ENCODE measurements at regions not wholly inside any gene's neighbourhood (a gene's known extent, or its start where the extent isn't known, plus 50 kb on each side); places are given as distances from the start of the nearest gene placed in this dataset.

- no peaks in the 10 kb centered on the region for H3K9me3 ChIP-seq (ENCODE audit: control insufficient read depth in 1 of 2, low read length in 2 of 2)
- H3K27me3 Mint-ChIP-seq = no peaks in the 10 kb centered on the region
- ChIA-PET CTCF (ENCODE audit: partially characterized antibody) (no interaction called here), POLR2A (ENCODE audit: partially characterized antibody) (no interaction called here)
- no peaks in the 10 kb centered on the region for H3K4me1 ChIP-seq (ENCODE audit: insufficient read depth, low read length)
- DNase-seq = no peak
- no peaks in the 10 kb centered on the region for H3K36me3 Mint-ChIP-seq
- H3K36me3 ChIP-seq (ENCODE audit: insufficient read depth, low read length) = no peaks in the 10 kb centered on the region
- no peak overlapping the region for H3K4me3 ChIP-seq (ENCODE audit: low read length in 2 of 2)
- H3K27ac Mint-ChIP-seq = no peak overlapping the region
- peaks cover 0 to 12% (median 3%) of the 10 kb centered on the region in 8 donors for H3K9me3 Mint-ChIP-seq
- intact Hi-C loops (cut with micrococcal nuclease) = no loop called here
- no peak overlapping the region for H3K27ac ChIP-seq (ENCODE audit: low read depth, low read length)
- H3K4me1 Mint-ChIP-seq = no peaks in the 10 kb centered on the region
- no peaks in the 10 kb centered on the region for H3K27me3 ChIP-seq (ENCODE audit: insufficient read depth, low read length)
- no peak overlapping the region for H3K4me3 Mint-ChIP-seq
Observed at GRCh38 chr4:30941641-30942040, 221.5 kb downstream of the PCDH7 start.

DNA sequence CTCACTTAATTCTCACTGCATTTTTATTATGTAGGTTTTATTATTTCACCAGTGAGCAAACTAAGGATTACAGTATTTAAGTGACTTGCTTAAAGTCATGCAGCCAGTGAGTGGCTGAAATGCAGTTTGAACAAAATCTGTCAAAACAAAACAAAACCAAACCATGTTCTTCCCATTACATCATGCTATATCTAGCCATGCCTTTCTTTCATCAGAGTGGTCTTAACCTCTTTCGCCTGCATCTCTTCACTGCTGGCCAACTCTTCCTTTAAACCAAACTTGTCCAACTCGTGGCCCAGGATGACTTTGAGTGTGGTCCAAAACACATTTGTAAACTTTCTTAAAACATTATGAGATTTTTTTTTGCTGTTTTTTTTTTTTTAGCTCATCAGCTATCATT lies 223.2 kb downstream of the PCDH7 start:
- Histone ChIP-seq H3K4me1 (ENCODE audit: insufficient read depth, low read length) (no peaks in the 10 kb centered on the region), H3K9me3 (ENCODE audit: control insufficient read depth in 1 of 2, low read length in 2 of 2) (no peaks in the 10 kb centered on the region), H3K27me3 (ENCODE audit: insufficient read depth, low read length) (no peaks in the 10 kb centered on the region), H3K27ac (ENCODE audit: low read depth, low read length) (no peak overlapping the region), H3K4me3 (ENCODE audit: low read length in 2 of 2) (no peak overlapping the region), H3K36me3 (ENCODE audit: insufficient read depth, low read length) (no peaks in the 10 kb centered on the region)
- ChIA-PET CTCF (ENCODE audit: partially characterized antibody) (no interaction called here), POLR2A (ENCODE audit: partially characterized antibody) (no interaction called here)
- Mint-ChIP-seq H3K9me3 (peaks cover 0 to 12% (median 5%) of the 10 kb centered on the region in 8 donors), H3K36me3 (no peaks in the 10 kb centered on the region), H3K4me3 (no peak overlapping the region), H3K27ac (no peak overlapping the region), H3K4me1 (no peaks in the 10 kb centered on the region), H3K27me3 (no peaks in the 10 kb centered on the region)
- DNase-seq = no peak
- intact Hi-C loops (cut with micrococcal nuclease) = no loop called here

DNA sequence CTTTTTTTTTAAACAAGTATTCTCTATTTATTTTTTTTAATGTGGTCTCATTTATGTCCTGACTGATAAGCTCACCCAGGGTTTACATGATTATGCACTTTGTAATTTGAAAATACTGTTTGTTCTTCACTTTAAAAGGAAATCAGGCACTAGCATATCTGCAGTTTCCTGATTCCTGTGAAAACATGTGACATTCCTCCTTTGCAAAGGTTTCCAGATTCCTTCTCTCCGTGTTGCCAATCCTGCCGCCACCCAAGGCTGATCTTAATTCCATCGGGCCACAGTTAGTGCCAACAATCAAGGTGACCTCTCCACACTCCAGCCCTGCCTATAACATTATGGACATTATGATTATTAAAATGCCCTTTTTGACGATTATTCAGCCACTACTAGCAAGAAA lies 225.4 kb downstream of the PCDH7 start:
- DNase-seq = no peak
- H3K9me3 Mint-ChIP-seq = peaks cover 0 to 15% (median 5%) of the 10 kb centered on the region in 8 donors
- Histone ChIP-seq H3K9me3 (ENCODE audit: control insufficient read depth in 1 of 2, low read length in 2 of 2) (no peaks in the 10 kb centered on the region), H3K36me3 (ENCODE audit: insufficient read depth, low read length) (no peaks in the 10 kb centered on the region), H3K4me1 (ENCODE audit: insufficient read depth, low read length) (no peaks in the 10 kb centered on the region), H3K27me3 (ENCODE audit: insufficient read depth, low read length) (no peaks in the 10 kb centered on the region), H3K4me3 (ENCODE audit: low read length in 2 of 2) (no peak overlapping the region), H3K27ac (ENCODE audit: low read depth, low read length) (no peak overlapping the region)
- H3K4me1 Mint-ChIP-seq = no peaks in the 10 kb centered on the region
- H3K27ac Mint-ChIP-seq = no peak overlapping the region
- H3K36me3 Mint-ChIP-seq = no peaks in the 10 kb centered on the region
- ChIA-PET POLR2A (ENCODE audit: partially characterized antibody) (no interaction called here), CTCF (ENCODE audit: partially characterized antibody) (no interaction called here)
- H3K4me3 Mint-ChIP-seq = no peak overlapping the region
- no peaks in the 10 kb centered on the region for H3K27me3 Mint-ChIP-seq
- intact Hi-C loops (cut with micrococcal nuclease) = no loop called here

GRCh38 chr4:30946288-30946687 lies 226.1 kb downstream of the PCDH7 start:
- no peaks in the 10 kb centered on the region for H3K36me3 Mint-ChIP-seq
- no peak overlapping the region for H3K27ac Mint-ChIP-seq

GRCh38 chr4:30948653-30949052 lies 228.5 kb downstream of the PCDH7 start:
- H3K9me3 Mint-ChIP-seq = peaks cover 0 to 14% (median 4%) of the 10 kb centered on the region in 8 donors
- POLR2A ChIA-PET (ENCODE audit: partially characterized antibody) = interaction anchor here (0.5 kb wide), 1 partner anchor 415 kb away, joined by 3 read pairs; no protein-coding TSS in a partner anchor
- no peak overlapping the region for H3K4me3 ChIP-seq (ENCODE audit: low read length in 2 of 2)
- no peaks in the 10 kb centered on the region for H3K4me1 ChIP-seq (ENCODE audit: insufficient read depth, low read length)
- H3K4me1 Mint-ChIP-seq = no peaks in the 10 kb centered on the region
- H3K36me3 Mint-ChIP-seq = no peaks in the 10 kb centered on the region
- H3K27ac Mint-ChIP-seq = no peak overlapping the region
- no peaks in the 10 kb centered on the region for H3K27me3 Mint-ChIP-seq
- CTCF ChIA-PET (ENCODE audit: partially characterized antibody) = no interaction called here
- H3K27me3 ChIP-seq (ENCODE audit: insufficient read depth, low read length) = no peaks in the 10 kb centered on the region
- H3K36me3 ChIP-seq (ENCODE audit: insufficient read depth, low read length) = no peaks in the 10 kb centered on the region
- no peak overlapping the region for H3K27ac ChIP-seq (ENCODE audit: low read depth, low read length)
- intact Hi-C loops (cut with micrococcal nuclease) = no loop called here
- DNase-seq = no peak
- H3K4me3 Mint-ChIP-seq = no peak overlapping the region
- no peaks in the 10 kb centered on the region for H3K9me3 ChIP-seq (ENCODE audit: control insufficient read depth in 1 of 2, low read length in 2 of 2)

More at GRCh38 chr4:30946288-30946687, 226.1 kb downstream of the PCDH7 start:
- Histone ChIP-seq H3K4me3 (ENCODE audit: low read length in 2 of 2) (no peak overlapping the region), H3K27ac (ENCODE audit: low read depth, low read length) (no peak overlapping the region), H3K9me3 (ENCODE audit: control insufficient read depth in 1 of 2, low read length in 2 of 2) (no peaks in the 10 kb centered on the region), H3K27me3 (ENCODE audit: insufficient read depth, low read length) (no peaks in the 10 kb centered on the region), H3K4me1 (ENCODE audit: insufficient read depth, low read length) (no peaks in the 10 kb centered on the region), H3K36me3 (ENCODE audit: insufficient read depth, low read length) (no peaks in the 10 kb centered on the region)
- peaks cover 0 to 15% (median 5%) of the 10 kb centered on the region in 8 donors for H3K9me3 Mint-ChIP-seq
- H3K27me3 Mint-ChIP-seq = no peaks in the 10 kb centered on the region
- POLR2A ChIA-PET (ENCODE audit: partially characterized antibody) = no interaction called here
- peak overlapping the region in 1 of 8 donors; percentile 4 for H3K4me3 Mint-ChIP-seq
- CTCF ChIA-PET (ENCODE audit: partially characterized antibody) = no interaction called here
- no peaks in the 10 kb centered on the region for H3K4me1 Mint-ChIP-seq
- DNase-seq = no peak
- intact Hi-C loops (cut with micrococcal nuclease) = no loop called here

- Mint-ChIP-seq H3K27me3 (no peaks in the 10 kb centered on the region), H3K36me3 (no peaks in the 10 kb centered on the region), H3K4me1 (no peaks in the 10 kb centered on the region), H3K9me3 (peaks cover 0 to 16% (median 5%) of the 10 kb centered on the region in 8 donors), H3K4me3 (no peak overlapping the region), H3K27ac (no peak overlapping the region)
- no peaks in the 10 kb centered on the region for H3K9me3 ChIP-seq (ENCODE audit: control insufficient read depth in 1 of 2, low read length in 2 of 2)
- no peaks in the 10 kb centered on the region for H3K36me3 ChIP-seq (ENCODE audit: insufficient read depth, low read length)
- no peaks in the 10 kb centered on the region for H3K4me1 ChIP-seq (ENCODE audit: insufficient read depth, low read length)
- POLR2A ChIA-PET (ENCODE audit: partially characterized antibody) = no interaction called here
- no peaks in the 10 kb centered on the region for H3K27me3 ChIP-seq (ENCODE audit: insufficient read depth, low read length)
- H3K4me3 ChIP-seq (ENCODE audit: low read length in 2 of 2) = no peak overlapping the region
- DNase-seq = no peak
- no peak overlapping the region for H3K27ac ChIP-seq (ENCODE audit: low read depth, low read length)
- CTCF ChIA-PET (ENCODE audit: partially characterized antibody) = no interaction called here
- intact Hi-C loops (cut with micrococcal nuclease) = no loop called here
Observed at GRCh38 chr4:30950737-30951136, 230.6 kb downstream of the PCDH7 start.

- no peak overlapping the region for H3K4me3 ChIP-seq (ENCODE audit: low read length in 2 of 2)
- ChIA-PET CTCF (ENCODE audit: partially characterized antibody) (no interaction called here), POLR2A (ENCODE audit: partially characterized antibody) (no interaction called here)
- no peaks in the 10 kb centered on the region for H3K36me3 ChIP-seq (ENCODE audit: insufficient read depth, low read length)
- H3K4me1 ChIP-seq (ENCODE audit: insufficient read depth, low read length) = no peaks in the 10 kb centered on the region
- H3K27ac ChIP-seq (ENCODE audit: low read depth, low read length) = no peak overlapping the region
- intact Hi-C loops (cut with micrococcal nuclease) = no loop called here
- Mint-ChIP-seq H3K36me3 (no peaks in the 10 kb centered on the region), H3K4me3 (no peak overlapping the region), H3K4me1 (no peaks in the 10 kb centered on the region), H3K27ac (no peak overlapping the region), H3K9me3 (peaks cover 0 to 17% (median 3%) of the 10 kb centered on the region in 8 donors), H3K27me3 (no peaks in the 10 kb centered on the region)
- no peaks in the 10 kb centered on the region for H3K27me3 ChIP-seq (ENCODE audit: insufficient read depth, low read length)
- no peak for DNase-seq
- H3K9me3 ChIP-seq (ENCODE audit: control insufficient read depth in 1 of 2, low read length in 2 of 2) = no peaks in the 10 kb centered on the region
Observed at GRCh38 chr4:30952526-30953219, 232.5 kb downstream of the PCDH7 start.

DNA sequence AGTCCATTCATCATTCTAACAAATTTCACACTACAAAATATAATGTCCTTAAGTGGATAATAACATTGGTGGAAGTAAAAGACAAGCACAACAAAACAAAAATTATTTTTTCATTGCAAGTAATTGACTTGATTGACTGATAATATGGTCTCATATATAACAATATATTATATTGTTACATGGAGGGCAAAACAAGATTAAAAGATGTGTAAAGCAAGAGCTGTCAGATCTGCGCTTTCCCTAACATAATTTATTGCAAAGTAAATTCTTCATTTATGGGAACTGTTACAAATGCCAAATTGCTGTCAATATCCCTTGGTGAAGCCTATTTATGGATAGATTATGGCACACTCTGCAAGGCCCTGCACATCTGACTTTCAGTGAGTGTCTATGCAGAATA lies 233.6 kb downstream of the PCDH7 start:
- intact Hi-C loops (cut with micrococcal nuclease) = no loop called here
- no peak overlapping the region for H3K4me3 ChIP-seq (ENCODE audit: low read length in 2 of 2)
- H3K9me3 Mint-ChIP-seq = peaks cover 0 to 14% (median 4%) of the 10 kb centered on the region in 8 donors
- ChIA-PET CTCF (ENCODE audit: partially characterized antibody) (no interaction called here), POLR2A (ENCODE audit: partially characterized antibody) (no interaction called here)
- no peak overlapping the region for H3K27ac Mint-ChIP-seq
- no peak overlapping the region for H3K4me3 Mint-ChIP-seq
- no peaks in the 10 kb centered on the region for H3K4me1 Mint-ChIP-seq
- no peaks in the 10 kb centered on the region for H3K36me3 ChIP-seq (ENCODE audit: insufficient read depth, low read length)
- H3K27me3 ChIP-seq (ENCODE audit: insufficient read depth, low read length) = no peaks in the 10 kb centered on the region
- H3K4me1 ChIP-seq (ENCODE audit: insufficient read depth, low read length) = no peaks in the 10 kb centered on the region
- no peak overlapping the region for H3K27ac ChIP-seq (ENCODE audit: low read depth, low read length)
- H3K9me3 ChIP-seq (ENCODE audit: control insufficient read depth in 1 of 2, low read length in 2 of 2) = no peaks in the 10 kb centered on the region
- no peaks in the 10 kb centered on the region for H3K36me3 Mint-ChIP-seq
- H3K27me3 Mint-ChIP-seq = no peaks in the 10 kb centered on the region
- no peak for DNase-seq
